IMR-90 (cell line): ENCODE measurements at regions not wholly inside any gene's neighbourhood (a gene's known extent, or its start where the extent isn't known, plus 50 kb on each side); places are given as distances from the start of the nearest gene placed in this dataset.

Experiments used
- ATAC-seq: fragments of 200-7000 bp; cut with Tn5 transposase; 2 replicates; pipeline ENCODE4 v1.9.1; 2020; ENCODE audit warnings: low read depth, mild to moderate bottlenecking, moderate library complexity
- BruUV-seq: library from RNA; stranded (reverse); fragments of 400-500 nt; replicated peaks from 2 replicates; lab custom pipeline; 2021; lab: Mats Ljungman, UMichigan
- CTCF ChIA-PET: fragments of 300-600 bp; formaldehyde crosslinking; extraction: SDS; loops from one replicate; lab custom pipeline; 2021; ENCODE audit warnings: antibody characterized with exemption; lab: Yijun Ruan, JAX
- POLR2A ChIA-PET: fragments of 300-600 bp; sonication (Branson Sonifier 250); formaldehyde crosslinking; loops from one replicate; lab custom pipeline; 2022; ENCODE audit warnings: antibody characterized with exemption; ENCODE audit not compliant: unreplicated experiment; lab: Charles Lee
- DNase-seq: peaks from one replicate; pipeline ENCODE4 v3.0.0; 2013
- H2AFZ ChIP-seq: replicated peaks from 2 replicates; pipeline ENCODE3; 2013; ENCODE audit warnings: low read length, mild to moderate bottlenecking; ENCODE audit not compliant: poor library complexity
- H2AK5ac ChIP-seq: 2 replicates; pipeline ENCODE4 v1.6.1; 2013; ENCODE audit warnings: low read depth, low read length, inconsistent platforms
- H2AK9ac ChIP-seq: replicated peaks from 2 replicates; pipeline ENCODE3; 2013; ENCODE audit warnings: mild to moderate bottlenecking, low read depth, low read length, moderate library complexity; ENCODE audit not compliant: poor library complexity
- H2BK120ac ChIP-seq: 2 replicates; pipeline ENCODE4 v1.6.1; 2013; ENCODE audit warnings: low read depth, low read length, inconsistent platforms
- H2BK15ac ChIP-seq: 3 replicates; pipeline ENCODE4 v1.6.1; 2013; ENCODE audit warnings: low read depth, low read length, inconsistent platforms
- H2BK20ac ChIP-seq: 2 replicates; pipeline ENCODE4 v1.6.1; 2013; ENCODE audit warnings: low read depth, mild to moderate bottlenecking, inconsistent platforms, low read length, moderate library complexity
- H2BK5ac ChIP-seq: 2 replicates; pipeline ENCODE4 v1.6.1; 2013; ENCODE audit warnings: mild to moderate bottlenecking, low read depth, low read length, inconsistent platforms; ENCODE audit not compliant: poor library complexity, severe bottlenecking
- H3K14ac ChIP-seq: replicated peaks from 2 replicates; pipeline ENCODE4 v1.6.1; 2013; ENCODE audit warnings: low read depth, low read length, inconsistent platforms
- H3K18ac ChIP-seq: 2 replicates; pipeline ENCODE4 v1.6.1; 2013; ENCODE audit warnings: low read depth, low read length, control low read depth
- H3K23ac ChIP-seq: 2 replicates; pipeline ENCODE4 v1.6.1; 2013; ENCODE audit warnings: low read depth, low read length, inconsistent platforms
- H3K27ac ChIP-seq: 2 replicates; pipeline ENCODE4 v1.5.1; 2013; ENCODE audit warnings: mild to moderate bottlenecking, control low read depth, low read length; ENCODE audit not compliant: insufficient read depth
- H3K27me3 ChIP-seq: 2 replicates; pipeline ENCODE4 v1.6.1; 2013; ENCODE audit warnings: low read length; ENCODE audit not compliant: control insufficient read depth, insufficient read depth
- H3K36me3 ChIP-seq: 2 replicates; pipeline ENCODE4 v1.6.1; 2013; ENCODE audit warnings: low read length, mixed read lengths; ENCODE audit not compliant: control insufficient read depth, insufficient read depth
- H3K4ac ChIP-seq: 2 replicates; pipeline ENCODE4 v1.6.1; 2013; ENCODE audit warnings: low read depth, low read length, inconsistent platforms
- H3K4me1 ChIP-seq: 2 replicates; pipeline ENCODE4 v1.6.1; 2013; ENCODE audit warnings: low read length, mixed read lengths; ENCODE audit not compliant: control insufficient read depth, insufficient read depth
- H3K4me2 ChIP-seq: 2 replicates; pipeline ENCODE4 v1.6.1; 2013; ENCODE audit warnings: low read depth, mild to moderate bottlenecking, control low read depth, low read length, moderate library complexity
- H3K4me3 ChIP-seq: 2 replicates; pipeline ENCODE4 v1.5.1; 2013; ENCODE audit warnings: low read depth, mild to moderate bottlenecking, control low read depth, low read length, moderate library complexity; ENCODE audit not compliant: insufficient read depth
- H3K56ac ChIP-seq: 2 replicates; pipeline ENCODE4 v1.6.1; 2013; ENCODE audit warnings: low read length, inconsistent platforms; ENCODE audit not compliant: insufficient read depth; ENCODE audit errors: extremely low read depth
- H3K79me1 ChIP-seq, 2 experiments: 2 replicates each; pipeline ENCODE4 v1.6.1; 2013; ENCODE audit warnings: low read length in 2 of 2, inconsistent platforms in 1 of 2, low read depth in 1 of 2
- H3K9ac ChIP-seq: 2 replicates; pipeline ENCODE4 v1.6.1; 2013; ENCODE audit warnings: low read depth, low read length, control low read depth
- H3K9me1 ChIP-seq: 2 replicates; pipeline ENCODE4 v1.6.1; 2013; ENCODE audit warnings: low read length, inconsistent platforms; ENCODE audit not compliant: insufficient read depth
- H3K9me3 ChIP-seq: 2 replicates; pipeline ENCODE4 v1.6.1; 2013; ENCODE audit warnings: low read length; ENCODE audit not compliant: control insufficient read depth, insufficient read depth
- H4K20me1 ChIP-seq: 2 replicates; pipeline ENCODE4 v1.6.1; 2013; ENCODE audit warnings: low read length, inconsistent platforms; ENCODE audit not compliant: insufficient read depth
- H4K5ac ChIP-seq: 2 replicates; pipeline ENCODE4 v1.6.1; 2013; ENCODE audit warnings: mild to moderate bottlenecking, low read depth, low read length, control low read depth
- H4K8ac ChIP-seq, 2 experiments: 2 replicates each; pipeline ENCODE4 v1.6.1; 2013; ENCODE audit warnings: low read depth in 2 of 2, low read length in 2 of 2, control low read depth in 1 of 2, inconsistent platforms in 1 of 2
- H4K91ac ChIP-seq: 2 replicates; pipeline ENCODE4 v1.6.1; 2013; ENCODE audit warnings: low read depth, low read length, inconsistent platforms; ENCODE audit not compliant: insufficient read depth
- CEBPB ChIP-seq: IDR thresholded peaks from 2 replicates; pipeline ENCODE4 v1.6.1; 2012; ENCODE audit warnings: low read depth, low read length, improper control_type of control experiment
- CHD1 ChIP-seq: IDR thresholded peaks from 2 replicates; pipeline ENCODE4 v1.6.1; 2012; ENCODE audit warnings: low read depth, low read length, improper control_type of control experiment
- ELK1 ChIP-seq: fragments of 150-350 bp; IDR thresholded peaks from 2 replicates; pipeline ENCODE4 v1.6.1; 2016; ENCODE audit warnings: low read depth, mild to moderate bottlenecking, low read length, moderate library complexity, borderline replicate concordance
- NFE2L2 ChIP-seq: fragments of 150-350 bp; IDR thresholded peaks from 2 replicates; pipeline ENCODE4 v1.6.1; 2016; ENCODE audit warnings: low read depth, mild to moderate bottlenecking, low read length
- WGBS, 2 experiments: methylation state at CpG; one replicate each; pipeline versions ENCODE4 v1.1.5 to v1.1.7; 2013; ENCODE audit warnings: missing lambda C conversion rate in 2 of 2; ENCODE audit not compliant: insufficient read length in 1 of 2; ENCODE audit errors: extremely low coverage in 2 of 2; 5-methylcytosine and 5-hydroxymethylcytosine counted together
- dilution Hi-C: fragments of 300-500 bp; cut with HindIII; formaldehyde crosslinking; loops from one replicate; pipeline ENCODE4 v1.14.3; 2018; ENCODE audit warnings: low sequenced_read_pairs; ENCODE audit not compliant: unreplicated experiment
- in situ Hi-C: fragments of 300-500 bp; cut with MboI; formaldehyde crosslinking; loops from 3 replicates; pipeline ENCODE4 v1.14.3; 2019; ENCODE audit warnings: low sequenced_read_pairs, inconsistent platforms, mixed read lengths
- intact Hi-C: fragments of 100-400 bp; cut with micrococcal nuclease; formaldehyde crosslinking; loops from 2 replicates; pipeline ENCODE4 v1.10.0; 2022

- H4K20me1 ChIP-seq = no peaks in the 10 kb centered on the region
- ATAC-seq = no peak
- no peak overlapping the region for H3K56ac ChIP-seq
- DNase-seq = no peak
- no peak overlapping the region for H4K5ac ChIP-seq
- dilution Hi-C loops (no loop called here), in situ Hi-C loops (no loop called here), intact Hi-C loops (no loop called here)
- no peak overlapping the region for H4K91ac ChIP-seq
- H3K4me3 ChIP-seq = no peak overlapping the region
- H3K4ac ChIP-seq = no peak overlapping the region
- no peak overlapping the region for H3K23ac ChIP-seq
- POLR2A ChIA-PET = no interaction called here
- H3K14ac ChIP-seq = no peak overlapping the region
- peak overlapping the region; percentile 54; the same call in 1 of the 2 replicates for H3K18ac ChIP-seq
- H3K9ac ChIP-seq = no peak overlapping the region
- H3K36me3 ChIP-seq = no peaks in the 10 kb centered on the region
- H3K4me1 ChIP-seq = peaks cover 6% of the 10 kb centered on the region
- WGBS, 2 experiments = no CpG with 5 or more reads among the region's 1 CpG
- H4K8ac ChIP-seq = no peak overlapping the region
- no peaks in the 10 kb centered on the region for H3K27me3 ChIP-seq
- H3K9me1 ChIP-seq = no peaks in the 10 kb centered on the region
- CTCF ChIA-PET = interaction anchor here (0.6 to 1.2 kb wide), 2 partner anchors 22 to 179 kb away, joined by 3 read pairs; no protein-coding TSS in a partner anchor
- no peaks in the 10 kb centered on the region for H3K79me1 ChIP-seq
- no peak overlapping the region for H2AK9ac ChIP-seq
- H3K27ac ChIP-seq = no peak overlapping the region
- no peak for TF ChIP-seq ELK1
- peak; percentile 46; the same call in 1 of the 2 replicates for TF ChIP-seq NFE2L2
- TF ChIP-seq CEBPB = no peak
- no peak for TF ChIP-seq CHD1
- no peak overlapping the region for H2BK15ac ChIP-seq
- H3K9me3 ChIP-seq = peaks cover 2% of the 10 kb centered on the region; the same call in 1 of the 2 replicates
- H2AK5ac ChIP-seq = no peak overlapping the region
- no peak overlapping the region for H3K4me2 ChIP-seq
- H2BK5ac ChIP-seq = no peak overlapping the region
- no peak overlapping the region for H2BK20ac ChIP-seq
- no TSS peak for BruUV-seq
- no peak overlapping the region for H2BK120ac ChIP-seq
- H2AFZ ChIP-seq = no peak overlapping the region
These were observed 179.9 kb downstream of the BTG1 start for GRCh38 chr12:91965781-91966180.
